GM21717 (cell line): ENCODE measurements at regions not wholly inside any gene's neighbourhood (a gene's known extent, or its start where the extent isn't known, plus 50 kb on each side); places are given as distances from the start of the nearest gene placed in this dataset.

Experiments
- ATAC-seq: cut with Tn5 transposase; IDR thresholded peaks from one replicate; pipeline ENCODE4 v1.9.1; 2021; ENCODE audit warnings: mild to moderate bottlenecking, moderate library complexity; ENCODE audit not compliant: unreplicated experiment

DNA sequence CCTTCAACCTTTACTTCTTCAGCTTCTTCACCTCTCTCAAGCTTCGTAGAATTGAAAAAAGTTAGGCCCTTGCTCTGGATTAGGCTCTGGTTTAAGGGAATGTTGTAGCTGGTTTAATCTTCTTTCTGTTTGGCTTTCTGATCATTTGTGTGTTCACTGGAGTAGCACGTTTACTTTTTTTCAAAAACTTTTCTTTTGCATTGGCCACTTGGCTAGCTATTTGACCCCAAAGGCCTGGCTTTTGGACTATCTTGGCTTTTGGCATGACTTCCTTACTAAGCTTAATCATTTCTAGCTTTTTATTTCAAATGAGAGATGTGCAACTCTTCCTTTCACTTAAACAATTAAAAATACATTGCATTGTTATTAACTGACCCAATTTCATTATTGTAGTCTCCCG is 1154.8 kb upstream of the ZEB2 start:
- ATAC-seq = no peak

DNA sequence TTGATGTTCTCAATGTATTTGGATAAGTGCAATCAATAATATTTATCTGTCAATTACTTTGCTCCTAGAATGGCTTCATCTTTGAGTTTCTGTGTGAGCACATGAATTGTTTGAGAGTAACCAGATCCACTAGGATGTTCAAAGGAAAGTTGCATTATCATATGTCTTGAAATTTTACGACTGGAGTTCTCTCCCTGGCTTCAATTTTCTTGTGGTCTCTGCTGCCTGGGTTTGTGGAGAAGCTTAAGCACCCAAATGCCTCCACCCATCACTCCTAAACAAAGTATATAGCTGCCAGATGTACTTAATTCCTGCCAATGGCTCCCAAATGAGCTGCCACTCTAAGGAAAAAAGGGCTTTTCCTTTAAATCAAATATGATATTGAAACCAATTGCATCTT is 1149.4 kb upstream of the ZEB2 start:
- ATAC-seq = no peak

DNA sequence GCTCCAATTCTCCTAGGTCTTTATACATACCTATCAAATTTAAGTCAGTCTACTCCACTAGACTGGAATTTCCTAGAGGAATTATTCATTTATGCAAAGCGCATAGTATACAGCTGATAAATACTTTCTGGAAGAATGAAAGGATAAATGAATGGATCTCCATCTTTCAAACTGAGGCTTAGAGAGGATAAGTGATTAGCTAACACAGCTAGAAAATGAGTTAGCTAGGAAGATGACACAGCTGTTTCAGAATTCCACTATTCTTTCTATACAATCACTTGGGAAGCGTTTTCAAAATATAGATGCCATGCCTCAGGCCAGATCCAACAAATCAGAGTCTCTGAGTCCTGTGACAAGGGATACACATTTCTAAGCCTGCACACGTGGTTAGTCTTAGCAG is 1146.6 kb upstream of the ZEB2 start:
- ATAC-seq = no peak

DNA sequence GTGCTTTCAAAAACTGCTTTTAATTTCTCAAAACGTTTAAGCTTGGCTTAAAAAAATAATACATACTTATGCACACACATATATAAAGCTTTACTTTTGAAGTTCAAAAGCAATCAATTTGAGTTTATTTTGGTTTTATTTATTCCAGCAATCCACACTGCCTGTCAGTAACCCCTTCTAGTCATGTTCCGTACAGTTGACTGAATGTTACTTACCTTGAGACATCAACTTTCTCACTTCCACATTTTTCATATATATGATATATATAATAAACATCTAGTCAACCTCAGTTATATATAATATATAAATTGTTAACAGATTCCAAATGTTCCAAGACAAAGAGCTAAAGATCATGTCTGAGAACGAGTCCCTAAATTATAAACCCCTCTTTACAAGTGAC is 1137.3 kb upstream of the ZEB2 start:
- no peak for ATAC-seq

DNA sequence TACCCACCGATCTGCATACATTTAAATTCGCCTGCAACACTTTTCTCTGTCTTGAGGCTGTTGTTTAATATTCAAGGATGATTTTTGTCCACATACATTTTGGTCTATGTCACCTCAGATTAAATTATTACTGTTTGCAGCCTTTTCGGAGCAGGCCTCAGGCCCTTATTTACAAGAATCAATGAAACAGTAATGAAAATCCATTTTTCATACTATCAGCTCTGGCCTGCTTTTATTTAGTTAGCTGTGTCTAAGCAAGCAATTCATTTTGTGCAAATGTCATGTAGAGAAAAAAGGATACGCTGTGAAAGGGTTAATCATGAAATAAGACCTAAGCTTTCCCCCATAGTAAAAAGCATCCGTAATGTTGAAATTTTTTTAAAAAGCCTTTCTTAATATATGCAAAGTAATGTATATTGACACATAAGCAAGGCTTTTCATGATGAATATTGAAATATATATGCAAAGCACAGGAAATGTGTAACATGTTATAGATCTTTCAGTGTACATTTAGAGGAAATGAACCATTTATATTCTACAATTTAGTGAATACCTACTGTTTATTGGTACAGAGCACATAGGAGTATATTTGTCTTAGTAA is 1135.3 kb upstream of the ZEB2 start:
- no peak for ATAC-seq

DNA sequence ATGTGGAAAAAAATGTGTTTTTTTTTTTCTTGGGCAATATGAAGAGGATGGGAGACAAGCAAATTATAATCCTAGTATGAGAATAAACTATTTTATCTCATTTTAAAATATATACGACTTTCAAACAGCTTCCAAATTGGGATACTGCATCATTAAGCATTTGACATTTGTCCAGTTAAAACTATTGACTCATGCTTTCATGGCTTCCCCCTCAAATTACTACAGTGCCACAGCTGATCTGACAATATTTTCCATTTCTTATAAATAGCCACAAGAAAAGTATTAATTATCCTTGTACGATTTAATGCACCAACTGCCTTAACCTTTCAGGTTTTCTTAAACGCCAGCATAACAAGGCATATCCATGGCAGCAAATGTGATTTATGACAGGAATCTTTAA is 1134.8 kb upstream of the ZEB2 start:
- no peak for ATAC-seq

DNA sequence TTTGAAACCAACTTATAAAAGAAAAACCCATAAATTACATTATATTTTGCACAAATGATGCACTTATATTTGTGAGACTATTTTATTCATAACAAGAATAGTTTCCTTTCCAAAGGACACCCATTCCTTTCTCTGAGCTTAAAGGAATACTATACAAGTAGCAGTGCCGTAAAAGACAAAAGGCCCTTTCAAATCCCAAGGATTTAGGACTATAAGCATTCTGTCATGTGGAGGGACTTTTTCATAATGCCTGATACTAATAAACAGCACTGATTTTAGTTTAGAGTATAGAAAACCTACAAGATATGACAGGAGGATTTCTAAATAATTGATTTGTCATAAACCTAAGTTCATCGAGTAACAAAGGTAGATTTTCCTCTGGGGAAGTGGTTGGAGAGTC is 1134.2 kb upstream of the ZEB2 start:
- ATAC-seq = no peak

DNA sequence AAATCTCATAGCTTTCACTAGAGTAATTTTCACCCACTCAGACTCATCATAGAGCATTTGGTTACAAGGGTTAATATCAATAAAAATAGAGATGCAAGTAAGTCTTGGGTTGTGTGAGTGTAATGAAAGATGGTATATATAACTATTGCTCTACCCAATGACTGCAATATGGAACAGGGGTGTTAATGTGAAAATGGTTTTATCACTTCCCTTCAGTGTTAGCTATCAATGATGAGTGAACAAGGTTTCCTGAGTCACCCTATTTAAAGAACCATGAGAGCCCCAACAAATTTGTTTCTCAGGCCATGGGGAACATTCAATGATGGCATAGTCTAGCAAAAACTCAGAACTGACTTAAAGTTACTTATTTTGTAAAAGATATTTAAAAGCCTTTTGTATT is 1133.6 kb upstream of the ZEB2 start:
- no peak for ATAC-seq

DNA sequence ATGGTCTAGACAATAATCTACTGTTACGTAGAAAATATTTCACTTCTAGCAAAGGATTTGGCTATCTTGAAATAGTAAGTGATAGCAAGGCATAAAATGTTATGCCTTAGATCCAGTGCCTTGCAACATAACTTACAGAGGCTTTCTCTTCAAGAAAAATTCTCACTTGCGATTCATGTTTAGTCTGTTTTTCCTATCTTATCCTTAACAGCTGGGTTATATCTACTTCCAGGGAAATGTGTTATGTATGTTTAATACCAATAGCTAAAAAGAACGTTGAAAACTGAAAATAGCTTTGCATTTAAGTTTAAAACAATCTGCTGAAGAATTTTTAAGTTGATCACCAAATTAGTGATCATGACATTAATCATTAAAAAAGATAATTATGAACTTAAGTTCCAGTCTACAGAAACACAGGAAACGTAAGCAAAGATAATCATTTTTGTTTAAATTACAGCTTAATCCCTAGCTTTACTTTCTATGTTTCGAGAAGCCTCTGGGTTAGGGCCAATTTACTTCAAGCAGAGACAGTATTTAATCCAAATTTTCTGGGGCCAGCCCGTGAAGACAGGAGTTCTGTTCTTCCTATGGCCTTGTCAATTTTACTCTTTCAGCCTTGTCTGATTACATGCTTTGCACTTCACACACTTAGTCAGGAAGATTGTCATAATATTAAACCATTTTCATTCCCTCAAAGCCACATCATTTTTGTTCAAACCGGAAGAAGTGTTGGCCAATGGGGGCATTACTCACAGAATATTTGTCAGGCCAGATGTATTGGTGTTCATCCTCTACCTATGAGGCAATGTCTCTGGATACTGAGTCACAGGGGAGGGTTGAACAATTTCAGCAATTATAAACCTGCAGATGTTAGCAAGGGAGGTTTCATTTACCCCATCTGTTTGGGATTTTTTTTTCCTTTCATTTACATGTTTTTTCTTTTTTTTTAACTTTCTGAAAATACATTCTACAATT is 1132.9 kb upstream of the ZEB2 start:
- no peak for ATAC-seq

DNA sequence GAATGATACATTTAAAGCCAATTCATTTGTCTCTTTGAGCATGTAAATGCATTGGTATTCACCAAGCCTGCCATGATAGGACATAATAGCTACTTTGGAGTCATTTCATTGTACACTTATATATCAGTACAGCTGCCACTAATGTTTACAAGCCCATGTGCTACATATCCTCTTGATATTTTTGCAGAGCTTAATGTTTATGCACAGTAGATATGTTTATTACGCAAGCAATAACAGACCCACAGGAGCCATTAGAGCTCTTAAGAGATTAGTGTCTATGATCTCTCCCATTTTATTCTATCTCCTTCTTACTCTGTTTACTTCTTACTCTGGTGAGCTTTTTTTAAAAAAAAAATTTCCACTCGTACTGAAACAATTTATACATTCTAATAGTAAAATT is 1132.1 kb upstream of the ZEB2 start:
- ATAC-seq = no peak

DNA sequence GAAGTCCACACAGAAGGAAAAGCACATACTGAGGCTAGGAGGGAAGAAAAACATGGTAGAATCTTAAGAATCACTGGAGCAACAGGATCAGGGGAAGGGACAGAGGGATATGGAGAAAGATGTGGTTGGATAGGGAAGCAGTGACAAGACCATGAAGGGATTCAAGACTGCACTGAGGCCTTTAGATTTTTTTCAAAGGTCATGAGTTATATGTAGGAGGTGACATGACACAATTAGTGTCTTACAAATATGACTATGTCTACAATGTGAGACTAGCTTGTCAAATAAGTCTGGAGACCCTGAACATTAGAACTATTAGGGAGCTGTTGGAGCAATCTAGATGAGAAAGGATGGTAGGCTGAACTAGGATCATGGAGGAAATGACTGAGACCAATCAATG is 1130.3 kb upstream of the ZEB2 start:
- no peak for ATAC-seq

DNA sequence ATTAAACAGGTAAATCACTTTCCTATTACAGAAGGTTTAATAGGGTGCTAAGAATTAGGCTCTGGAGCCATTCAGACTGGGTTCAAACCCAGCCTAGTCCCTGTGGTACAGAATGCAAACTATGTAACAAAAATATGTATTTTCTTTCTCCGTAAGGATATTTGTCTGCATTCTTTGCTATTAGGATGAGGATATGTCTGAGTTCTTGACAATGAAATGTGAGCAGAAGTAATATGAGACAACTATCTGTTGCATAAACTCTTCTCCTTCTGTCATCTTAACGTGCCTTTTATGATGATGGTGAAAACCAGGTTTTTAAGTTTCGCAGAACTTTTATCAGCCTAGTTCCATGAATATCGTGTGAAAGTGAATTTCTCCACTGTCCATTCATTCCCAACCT is 1129.1 kb upstream of the ZEB2 start:
- no peak for ATAC-seq

DNA sequence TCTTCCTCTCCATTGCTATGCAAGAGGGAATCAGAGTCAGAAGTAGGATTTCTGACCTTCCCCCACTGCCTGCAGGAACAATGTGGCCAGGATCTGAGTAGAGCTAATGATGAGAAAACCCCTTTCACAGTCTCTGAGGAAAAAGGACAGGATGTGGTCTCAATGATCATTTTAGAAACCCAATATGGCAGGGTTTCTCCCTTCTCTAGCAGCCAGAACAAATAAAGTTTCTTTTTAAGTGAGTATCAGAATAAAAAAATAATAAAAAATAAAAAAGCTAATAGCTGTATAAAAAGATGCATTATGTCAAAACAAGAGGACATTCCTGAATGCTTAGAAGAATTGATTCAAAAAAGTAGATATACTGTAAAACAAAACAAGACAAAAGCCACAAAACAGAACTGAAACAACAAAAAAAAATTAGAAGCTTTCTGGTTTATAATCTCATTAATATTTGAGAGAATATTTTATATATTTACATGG is 1124.9 kb upstream of the ZEB2 start:
- ATAC-seq = peak; percentile 99

DNA sequence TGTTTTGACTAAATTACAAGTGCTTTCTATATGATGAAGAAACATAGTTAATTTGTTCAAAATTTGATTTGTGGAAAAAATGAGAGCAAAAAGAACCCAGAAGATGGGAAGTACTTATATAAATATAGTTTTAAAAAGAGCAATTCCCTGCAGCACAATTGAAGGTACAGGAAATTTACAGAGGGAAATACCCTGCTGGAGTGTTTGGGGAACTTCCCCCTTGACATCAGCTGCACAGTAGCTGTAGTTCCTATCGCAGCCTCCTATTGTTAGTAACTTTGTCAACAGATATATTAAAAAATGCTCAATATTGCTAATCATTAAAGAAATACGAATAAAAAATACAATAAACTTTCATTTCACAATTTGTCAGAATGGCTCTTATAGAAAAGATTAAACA is 1118.8 kb upstream of the ZEB2 start:
- peak; percentile 82 for ATAC-seq

DNA sequence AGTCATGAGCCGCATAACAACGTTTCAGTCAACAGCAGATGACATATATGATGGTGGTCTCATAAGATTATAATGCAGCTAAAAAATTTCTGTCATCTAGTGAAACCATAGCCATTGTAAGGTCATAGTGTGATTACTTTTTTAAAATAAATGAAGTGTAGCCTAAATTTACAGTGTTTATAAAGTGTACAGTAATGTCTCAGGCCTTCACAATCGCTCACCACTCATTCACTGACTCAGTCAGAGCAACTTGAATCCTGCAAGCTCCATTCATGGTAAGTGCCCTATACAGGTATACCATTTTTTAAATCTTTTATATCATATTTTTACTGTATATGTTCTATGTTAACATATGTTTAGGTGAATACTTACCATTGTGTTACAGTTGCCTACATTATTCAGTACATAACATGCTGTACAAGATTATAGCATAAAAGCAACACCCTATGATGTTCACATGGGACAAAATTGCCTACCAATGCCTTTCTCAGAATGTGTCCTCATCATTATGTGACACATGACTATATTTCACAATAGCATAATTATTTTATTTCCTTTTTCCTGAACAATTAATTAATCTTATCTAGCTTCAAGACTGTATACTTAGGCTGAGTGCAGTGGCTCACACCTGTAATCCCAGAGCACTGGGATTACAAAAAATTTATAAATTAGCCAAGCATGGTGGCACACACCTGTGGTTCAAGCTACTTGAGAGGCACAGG is 1115.9 kb upstream of the ZEB2 start:
- no peak for ATAC-seq

DNA sequence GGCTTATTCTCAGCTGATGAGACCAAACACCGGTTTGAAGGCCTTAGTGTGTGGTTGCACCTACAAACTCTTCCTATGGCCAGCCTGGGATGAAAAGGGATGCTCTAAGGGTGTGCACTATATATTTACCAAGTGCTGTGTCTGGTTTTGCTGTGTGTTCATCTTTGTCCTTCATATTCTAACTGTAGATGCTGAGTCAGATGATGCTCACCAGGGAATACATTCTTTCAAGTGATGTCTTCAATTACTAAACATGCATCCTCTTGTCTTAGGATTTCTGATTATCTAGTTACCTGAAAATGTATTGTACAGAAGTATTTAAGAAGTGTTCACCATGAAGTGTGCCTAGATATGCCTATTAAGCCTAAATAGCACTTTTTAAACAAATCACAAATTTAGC is 1111.6 kb upstream of the ZEB2 start:
- no peak for ATAC-seq

DNA sequence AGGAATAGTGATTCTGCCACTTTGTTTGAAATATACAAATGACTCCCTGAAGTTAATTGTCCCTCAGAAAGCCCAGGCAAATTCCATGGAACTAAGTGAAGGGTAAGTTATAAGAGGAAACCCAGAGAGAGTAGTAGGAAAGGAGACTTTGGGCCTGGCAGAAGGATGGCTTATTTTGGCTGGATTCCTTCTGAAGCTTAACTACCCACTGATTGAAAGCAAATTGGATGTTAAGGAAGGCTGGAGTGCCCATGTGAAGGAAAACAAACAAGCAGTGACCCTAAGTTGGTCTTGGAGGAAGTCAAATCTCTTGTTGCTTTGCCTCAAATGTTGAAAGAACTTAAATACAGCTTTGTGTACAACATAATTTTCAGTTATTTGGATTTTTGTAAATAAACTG is 1106.4 kb upstream of the ZEB2 start:
- no peak for ATAC-seq

DNA sequence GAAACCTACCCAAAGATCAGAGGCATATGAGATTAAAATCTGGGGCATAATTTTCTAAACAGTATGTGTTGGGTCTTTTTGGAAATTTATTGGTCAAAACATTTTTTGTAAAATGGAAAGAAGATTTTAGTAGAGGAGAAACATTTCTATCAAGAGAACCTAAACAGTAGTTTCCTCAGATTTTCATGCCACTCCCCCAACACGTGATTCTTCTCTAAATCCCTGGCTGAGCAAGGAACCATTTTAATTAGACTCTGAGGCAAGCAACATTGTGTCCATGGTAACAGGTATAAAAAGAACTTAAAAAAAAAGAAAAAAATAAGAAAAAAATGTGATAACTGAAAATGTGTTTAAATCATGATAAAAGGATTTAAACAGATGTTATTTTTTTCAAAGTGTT is 1105.2 kb upstream of the ZEB2 start:
- no peak for ATAC-seq

DNA sequence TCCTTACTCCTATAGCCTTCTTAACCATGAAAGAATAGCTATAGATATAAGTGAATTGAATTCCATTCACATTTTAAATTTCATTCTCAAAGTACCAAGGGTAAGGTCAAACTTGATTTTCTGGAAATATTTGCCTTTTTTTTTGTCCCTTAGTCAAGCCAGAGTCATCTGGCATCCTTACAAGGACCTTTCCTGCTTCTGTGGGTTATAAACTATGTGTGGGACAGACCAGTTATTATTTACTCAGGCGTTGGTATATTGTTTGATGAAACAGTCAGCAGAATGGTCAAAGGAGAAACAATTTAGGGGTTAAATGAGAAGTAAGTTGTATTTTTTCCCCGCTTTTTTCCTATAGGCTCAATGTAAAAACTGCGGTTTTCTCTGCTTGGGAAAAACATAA is 1103.2 kb upstream of the ZEB2 start:
- ATAC-seq = no peak

DNA sequence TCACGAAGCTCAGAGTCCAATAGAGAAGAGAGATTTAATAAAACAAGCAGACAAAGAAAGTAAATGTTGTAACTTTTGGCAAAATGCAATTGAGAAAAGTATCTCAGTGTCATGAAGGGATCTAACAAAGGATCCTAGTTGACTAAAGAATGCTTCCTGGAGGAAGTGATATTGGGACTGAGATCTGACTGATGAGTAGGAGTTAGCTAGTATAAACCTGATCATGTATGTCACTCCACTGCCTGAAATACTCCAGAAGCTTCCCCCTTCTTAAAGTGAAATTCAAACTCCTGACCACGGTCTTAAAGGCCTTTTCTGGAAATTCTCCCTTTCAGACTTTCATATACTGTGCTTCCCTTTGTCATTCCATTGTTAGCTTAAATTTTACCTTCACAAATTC is 1102.4 kb upstream of the ZEB2 start:
- no peak for ATAC-seq

DNA sequence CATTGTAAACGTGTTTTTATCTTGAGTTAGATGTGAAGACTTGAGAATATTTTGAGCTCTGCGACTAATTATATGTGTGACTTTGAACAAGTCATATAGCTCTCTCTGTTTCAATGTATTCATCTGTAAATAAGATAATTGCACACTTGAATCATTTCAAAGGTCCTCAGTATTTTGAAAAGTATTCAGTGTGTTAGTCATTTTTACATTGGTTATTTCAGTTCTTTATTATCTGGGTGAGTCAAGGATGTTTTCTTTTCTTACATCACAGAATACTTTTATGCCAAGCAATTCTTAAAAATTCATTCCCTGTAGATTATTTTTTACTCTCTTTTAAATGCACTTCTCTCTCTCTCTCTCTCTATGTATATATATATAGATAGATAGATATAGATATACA is 1098.0 kb upstream of the ZEB2 start:
- no peak for ATAC-seq

DNA sequence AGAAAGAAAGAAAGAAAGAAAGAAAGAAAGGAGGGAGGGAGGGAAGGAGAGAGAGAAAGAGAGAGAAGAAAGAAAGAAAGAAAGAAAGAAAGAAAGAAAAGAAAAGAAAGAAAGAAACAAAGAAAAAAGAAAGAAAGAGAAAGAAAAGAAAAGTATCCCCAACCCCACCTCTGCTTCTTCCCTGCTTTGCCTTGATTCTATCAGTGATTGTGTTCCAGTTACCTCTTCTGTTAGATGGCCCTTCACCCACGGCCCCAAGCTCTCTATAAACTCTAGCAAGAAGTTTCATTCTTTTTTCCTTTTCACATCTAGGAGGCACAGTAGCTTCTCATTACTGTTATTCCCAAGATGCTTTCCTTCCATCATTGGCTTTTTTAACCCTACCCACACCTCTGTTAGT is 1097.5 kb upstream of the ZEB2 start:
- no peak for ATAC-seq
